CD4-positive, alpha-beta T cell (primary cell): ENCODE measurements at regions not wholly inside any gene's neighbourhood (a gene's known extent, or its start where the extent isn't known, plus 50 kb on each side); places are given as distances from the start of the nearest gene placed in this dataset.
"Not testable (repeated sequence)": the region's sequence is repeated elsewhere in the genome, so short reads cannot be mapped to it uniquely, and the experiment has no call there.

Experiments used
- ATAC-seq: fragments of 200-7000 bp; cut with Tn5 transposase; one replicate; pipeline ENCODE4 v1.10.0; 2022; ENCODE audit warnings: mild to moderate bottlenecking; ENCODE audit not compliant: poor library complexity
- CTCF ChIA-PET: fragments of 350-600 bp; sonication (Branson Sonifier 250); formaldehyde crosslinking; loops from one replicate; lab custom pipeline; 2021; ENCODE audit warnings: antibody characterized with exemption, inconsistent platforms; lab: Charles Lee
- POLR2A ChIA-PET: fragments of 350-600 bp; sonication (Branson Sonifier 250); formaldehyde crosslinking; loops from one replicate; lab custom pipeline; 2021; ENCODE audit warnings: antibody characterized with exemption, inconsistent platforms; lab: Charles Lee
- DNase-seq, 14 experiments: peaks; one replicate each; pipeline ENCODE4 v3.0.0-alpha.2; 2013 to 2020; ENCODE audit warnings: mixed read lengths in 2 of 14
- H3K27ac ChIP-seq, 2 donors: one replicate each; pipeline versions ENCODE4 v1.5.1 to v1.7.0; 2013; ENCODE audit warnings: low read length in 2 of 2, low read depth in 1 of 2, mild to moderate bottlenecking in 1 of 2
- H3K27me3 ChIP-seq, 2 experiments: 1 replicate in 1 of 2; 2 replicates in 1 of 2; pipeline versions ENCODE4 v1.6.1 to v1.7.0; 2013; ENCODE audit warnings: low read length in 2 of 2, control low read depth in 1 of 2, mild to moderate bottlenecking in 1 of 2, moderate library complexity in 1 of 2; ENCODE audit not compliant: insufficient read depth in 2 of 2, control insufficient read depth in 1 of 2
- H3K36me3 ChIP-seq: one replicate; pipeline ENCODE4 v1.6.1; 2013; ENCODE audit warnings: low read length, control low read depth; ENCODE audit not compliant: insufficient read depth
- H3K4me1 ChIP-seq: one replicate; pipeline ENCODE4 v1.6.1; 2013; ENCODE audit warnings: low read length, control low read depth; ENCODE audit not compliant: insufficient read depth
- H3K4me3 ChIP-seq: one replicate; pipeline ENCODE4 v1.5.1; 2013; ENCODE audit warnings: mild to moderate bottlenecking, low read length, moderate library complexity
- H3K9me3 ChIP-seq, 2 experiments: 1 replicate in 1 of 2; 2 replicates in 1 of 2; pipeline versions ENCODE4 v1.6.1 to v1.7.0; 2013; ENCODE audit warnings: low read length in 2 of 2, mild to moderate bottlenecking in 2 of 2, control low read depth in 1 of 2, moderate library complexity in 1 of 2; ENCODE audit not compliant: control insufficient read depth in 1 of 2, insufficient read depth in 1 of 2
- H3K27ac Mint-ChIP-seq: one replicate; pipeline ENCODE4 v1.8.0; 2020; ENCODE audit warnings: mixed read lengths
- H3K27me3 Mint-ChIP-seq: one replicate; pipeline ENCODE4 v1.8.0; 2021; ENCODE audit warnings: mixed read lengths
- H3K36me3 Mint-ChIP-seq: one replicate; pipeline ENCODE4 v1.8.0; 2021; ENCODE audit warnings: low read depth, mixed read lengths
- H3K4me1 Mint-ChIP-seq: one replicate; pipeline ENCODE4 v1.8.0; 2021; ENCODE audit warnings: low read depth, mixed read lengths
- H3K4me3 Mint-ChIP-seq: one replicate; pipeline ENCODE4 v1.8.0; 2020; ENCODE audit warnings: mild to moderate bottlenecking, mixed read lengths
- H3K9me3 Mint-ChIP-seq: one replicate; pipeline ENCODE4 v1.8.0; 2020; ENCODE audit warnings: mixed read lengths
- intact Hi-C, 2 experiments: fragments of 100-400 bp; cut with DNase I in 1 of 2; cut with micrococcal nuclease in 1 of 2; formaldehyde crosslinking; loops; one replicate each; pipeline versions ENCODE4 v1.15.1 to v1.9.0; 2023 to 2025; cut with DNase I, micrococcal nuclease
- TF ChIP-seq, protein P1 (sequence below): fragments of 200-600 bp; IDR thresholded peaks from one replicate; pipeline ENCODE4 v1.8.0; 2022; ENCODE audit warnings: antibody characterized with exemption, mild to moderate bottlenecking

DNA sequence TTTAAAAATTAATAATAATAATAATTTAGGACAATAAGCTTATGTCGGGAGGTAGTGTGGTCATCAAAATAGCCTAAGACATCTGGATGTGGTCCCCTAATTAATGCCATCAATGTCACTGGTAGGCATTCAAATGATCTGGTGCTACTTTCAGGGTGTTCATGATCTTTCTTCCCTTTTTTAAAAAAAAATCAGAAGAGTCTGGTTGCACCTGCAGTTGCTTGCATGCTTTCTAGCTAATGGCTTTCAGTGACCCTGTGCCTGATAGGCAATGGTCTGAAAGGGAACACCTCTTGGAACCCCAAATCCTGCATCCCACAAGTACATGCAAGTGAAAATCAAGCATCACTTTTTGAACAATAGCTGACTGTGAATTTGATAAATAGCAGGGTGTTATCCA, 64.1 kb upstream of the KBTBD8 start:
- no peak overlapping the region for H3K27ac ChIP-seq
- H3K4me3 ChIP-seq = no peak overlapping the region
- no peaks in the 10 kb centered on the region for H3K9me3 Mint-ChIP-seq
- H3K4me3 Mint-ChIP-seq = no peak overlapping the region
- ChIA-PET CTCF (no interaction called here), POLR2A (no interaction called here)
- ATAC-seq (no peak), DNase-seq (no peak)
- TF ChIP-seq, protein P1, sequence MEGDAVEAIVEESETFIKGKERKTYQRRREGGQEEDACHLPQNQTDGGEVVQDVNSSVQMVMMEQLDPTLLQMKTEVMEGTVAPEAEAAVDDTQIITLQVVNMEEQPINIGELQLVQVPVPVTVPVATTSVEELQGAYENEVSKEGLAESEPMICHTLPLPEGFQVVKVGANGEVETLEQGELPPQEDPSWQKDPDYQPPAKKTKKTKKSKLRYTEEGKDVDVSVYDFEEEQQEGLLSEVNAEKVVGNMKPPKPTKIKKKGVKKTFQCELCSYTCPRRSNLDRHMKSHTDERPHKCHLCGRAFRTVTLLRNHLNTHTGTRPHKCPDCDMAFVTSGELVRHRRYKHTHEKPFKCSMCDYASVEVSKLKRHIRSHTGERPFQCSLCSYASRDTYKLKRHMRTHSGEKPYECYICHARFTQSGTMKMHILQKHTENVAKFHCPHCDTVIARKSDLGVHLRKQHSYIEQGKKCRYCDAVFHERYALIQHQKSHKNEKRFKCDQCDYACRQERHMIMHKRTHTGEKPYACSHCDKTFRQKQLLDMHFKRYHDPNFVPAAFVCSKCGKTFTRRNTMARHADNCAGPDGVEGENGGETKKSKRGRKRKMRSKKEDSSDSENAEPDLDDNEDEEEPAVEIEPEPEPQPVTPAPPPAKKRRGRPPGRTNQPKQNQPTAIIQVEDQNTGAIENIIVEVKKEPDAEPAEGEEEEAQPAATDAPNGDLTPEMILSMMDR = no peak
- no peaks in the 10 kb centered on the region for H3K36me3 ChIP-seq
- H3K9me3 ChIP-seq = no peaks in the 10 kb centered on the region
- no peaks in the 10 kb centered on the region for H3K27me3 ChIP-seq
- H3K27ac Mint-ChIP-seq = no peak overlapping the region
- H3K4me1 Mint-ChIP-seq = no peaks in the 10 kb centered on the region
- peaks cover 17% of the 10 kb centered on the region for H3K27me3 Mint-ChIP-seq
- H3K36me3 Mint-ChIP-seq = no peaks in the 10 kb centered on the region
- H3K4me1 ChIP-seq = no peaks in the 10 kb centered on the region
- intact Hi-C loops = no loop called here

DNA sequence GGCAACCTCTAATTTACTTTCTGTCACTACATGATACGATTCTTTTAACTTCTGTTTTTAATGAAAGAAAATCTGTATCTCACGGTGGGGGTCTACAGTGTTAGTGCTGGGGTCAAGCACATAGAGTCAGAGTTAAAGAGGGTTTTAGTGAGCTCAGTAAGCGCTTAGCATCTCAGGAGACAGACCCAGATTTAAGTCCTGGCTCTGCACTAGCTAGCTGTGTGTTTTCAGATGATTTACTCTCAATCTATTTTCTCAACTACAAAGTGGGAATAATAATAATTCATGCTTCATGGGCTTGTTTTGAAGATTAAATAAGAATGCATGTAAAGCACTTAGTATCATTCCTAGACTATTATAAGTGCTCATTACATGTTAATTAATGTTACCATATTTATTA, 63.4 kb upstream of the KBTBD8 start:
- Mint-ChIP-seq H3K27ac (no peak overlapping the region), H3K36me3 (no peaks in the 10 kb centered on the region), H3K4me1 (no peaks in the 10 kb centered on the region), H3K27me3 (peaks cover 24% of the 10 kb centered on the region), H3K4me3 (no peak overlapping the region), H3K9me3 (no peaks in the 10 kb centered on the region)
- ATAC-seq (no peak), DNase-seq (no peak)
- Histone ChIP-seq H3K4me3 (no peak overlapping the region), H3K27me3 (no peaks in the 10 kb centered on the region), H3K4me1 (no peaks in the 10 kb centered on the region), H3K36me3 (no peaks in the 10 kb centered on the region), H3K9me3 (no peaks in the 10 kb centered on the region), H3K27ac (no peak overlapping the region)
- TF ChIP-seq, protein P1 = no peak
- intact Hi-C loops = loop anchor here (5.0 kb wide), 2 partner anchors 1943 to 1958 kb away; no protein-coding TSS in a partner anchor
- ChIA-PET POLR2A (no interaction called here), CTCF (no interaction called here)

DNA sequence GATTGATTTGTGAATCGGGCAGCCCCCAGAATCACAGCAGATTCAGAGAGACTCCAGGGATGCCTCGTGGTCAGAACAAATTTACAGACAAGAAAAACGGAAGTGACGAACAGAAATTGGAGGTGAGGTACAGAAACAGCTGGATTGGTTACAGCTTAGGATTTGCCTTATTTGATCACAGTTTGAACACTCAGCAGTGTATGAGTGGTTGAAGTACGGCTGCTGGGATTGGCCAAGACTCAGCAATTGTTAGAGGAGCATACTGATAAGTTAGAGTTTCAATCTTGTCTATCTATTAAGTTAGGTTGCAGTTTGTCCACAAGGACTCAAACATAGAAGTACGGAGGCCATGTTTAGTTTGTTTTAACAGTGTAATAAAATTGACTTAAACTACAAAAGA, 61.1 kb upstream of the KBTBD8 start:
- ATAC-seq, H3K9me3 ChIP-seq, DNase-seq, POLR2A ChIA-PET, H3K27ac Mint-ChIP-seq, H3K4me3 Mint-ChIP-seq, H3K36me3 Mint-ChIP-seq, CTCF ChIA-PET, H3K9me3 Mint-ChIP-seq, H3K4me1 Mint-ChIP-seq, H3K27me3 ChIP-seq, H3K4me3 ChIP-seq, H3K4me1 ChIP-seq, H3K36me3 ChIP-seq, H3K27ac ChIP-seq: not testable (repeated sequence)
- intact Hi-C loops = loop anchor here (5.0 kb wide), 2 partner anchors 1940 to 1955 kb away; no protein-coding TSS in a partner anchor
- H3K27me3 Mint-ChIP-seq = peaks cover 39% of the 10 kb centered on the region
